ENCODE measurements at regions not wholly inside any gene's neighbourhood (a gene's known extent, or its start where the extent isn't known, plus 50 kb on each side); places are given as distances from the start of the nearest gene placed in this dataset.
A peak's percentile ranks its signal among the peaks of the same experiment; 100 is the strongest.

- ATAC-seq (no peak), DNase-seq (peak in 1 of 2 donors; percentile 64)
These were observed 72.0 kb downstream of the DACT2 start for GRCh38 chr6:168247443-168248147.

GRCh38 chr6:168244961-168245551, 74.5 kb downstream of the DACT2 start:
- peaks cover 0 to 2% (median under 1%) of the 10 kb centered on the region in 3 donors for H3K27me3 ChIP-seq (ENCODE audit: insufficient read depth in 3 of 3, low read length in 2 of 3)
- H3K27ac ChIP-seq: no peak overlapping the region
- no peaks in the 10 kb centered on the region for H3K4me1 ChIP-seq
- TF ChIP-seq CTCF (IDR thresholded peaks at IDR 0.05): no peak
- WGBS, 3 donors: 95 to 97% (median 96%) methylated on average over 17 of the region's 17 CpGs
- no peak overlapping the region for H3K4me3 ChIP-seq
- no peaks in the 10 kb centered on the region for H3K36me3 ChIP-seq (ENCODE audit: insufficient read depth in 1 of 2, low read depth in 1 of 2)
- ATAC-seq (no peak), DNase-seq (no peak)
- H3K9me3 ChIP-seq: no peaks in the 10 kb centered on the region
- intact Hi-C loops (cut with DNase I): no loop called here

More at GRCh38 chr6:168247443-168248147, 72.0 kb downstream of the DACT2 start:
- WGBS, 3 donors: 16 to 20% (median 16%) methylated on average over 15 to 16 of the region's 16 CpGs
- H3K9me3 ChIP-seq: no peaks in the 10 kb centered on the region
- no peak overlapping the region for H3K4me3 ChIP-seq
- H3K4me1 ChIP-seq: no peaks in the 10 kb centered on the region
- no peak for TF ChIP-seq CTCF (IDR thresholded peaks at IDR 0.05)
- no peak overlapping the region for H3K27ac ChIP-seq
- no peaks in the 10 kb centered on the region for H3K36me3 ChIP-seq (ENCODE audit: insufficient read depth in 1 of 2, low read depth in 1 of 2)
- intact Hi-C loops (cut with DNase I): no loop called here
- peaks cover 0 to 4% (median 0%) of the 10 kb centered on the region in 3 donors for H3K27me3 ChIP-seq (ENCODE audit: insufficient read depth in 3 of 3, low read length in 2 of 3)

- WGBS, 3 donors: 74 to 82% (median 79%) methylated on average over 6 of the region's 6 CpGs
- Histone ChIP-seq H3K4me1 (no peaks in the 10 kb centered on the region), H3K4me3 (no peak overlapping the region), H3K27ac (no peak overlapping the region), H3K9me3 (no peaks in the 10 kb centered on the region), H3K27me3 (ENCODE audit: insufficient read depth in 3 of 3, low read length in 2 of 3) (peaks cover 0 to 2% (median 0%) of the 10 kb centered on the region in 3 donors), H3K36me3 (ENCODE audit: insufficient read depth in 1 of 2, low read depth in 1 of 2) (no peaks in the 10 kb centered on the region)
- TF ChIP-seq CTCF (IDR thresholded peaks at IDR 0.05): no peak
- intact Hi-C loops (cut with DNase I): no loop called here
- DNase-seq: no peak
- no peak for ATAC-seq
These were observed 75.7 kb downstream of the DACT2 start for GRCh38 chr6:168243812-168244376.

GRCh38 chr6:168242940-168243225, 76.7 kb downstream of the DACT2 start:
- ATAC-seq (no peak), DNase-seq (no peak)
- WGBS, 3 donors: 87 to 95% (median 94%) methylated on average over 8 of the region's 8 CpGs
- no peak for TF ChIP-seq CTCF (IDR thresholded peaks at IDR 0.05)
- Histone ChIP-seq H3K27ac (no peak overlapping the region), H3K4me3 (no peak overlapping the region), H3K4me1 (no peaks in the 10 kb centered on the region), H3K27me3 (ENCODE audit: insufficient read depth in 3 of 3, low read length in 2 of 3) (peaks cover 0 to 2% (median 0%) of the 10 kb centered on the region in 3 donors), H3K36me3 (ENCODE audit: insufficient read depth in 1 of 2, low read depth in 1 of 2) (no peaks in the 10 kb centered on the region), H3K9me3 (no peaks in the 10 kb centered on the region)
- intact Hi-C loops (cut with DNase I): no loop called here
